ENCODE measurements at regions not wholly inside any gene's neighbourhood (a gene's known extent, or its start where the extent isn't known, plus 50 kb on each side); places are given as distances from the start of the nearest gene placed in this dataset.

- no peaks in the 10 kb centered on the region for H3K27me3 ChIP-seq (ENCODE audit: control insufficient read depth in 2 of 2, insufficient read depth in 2 of 2, low read length in 2 of 2)
- H3K27ac Mint-ChIP-seq = peak overlapping the region in 6 of 7 donors; percentile 21 to 84 (median 65)
- H3K79me2 ChIP-seq (ENCODE audit: insufficient read depth, low read length) = no peaks in the 10 kb centered on the region
- H4K20me1 ChIP-seq (ENCODE audit: insufficient read depth, low read length) = no peaks in the 10 kb centered on the region
- peaks cover 0 to 2% (median 0%) of the 10 kb centered on the region in 7 donors for H3K9me3 Mint-ChIP-seq
- H3K36me3 Mint-ChIP-seq = peaks cover 0 to 2% of the 10 kb centered on the region in 2 donors
- H3K27ac ChIP-seq (ENCODE audit: low read depth in 1 of 2, low read length in 2 of 2) = no peak overlapping the region
- no CpG with 5 or more reads among the region's 2 CpGs for WGBS (ENCODE audit: insufficient coverage)
- intact Hi-C loops (cut with micrococcal nuclease) = no loop called here
- H2AFZ ChIP-seq (ENCODE audit: insufficient read depth, low read depth, low read length, poor library complexity, severe bottlenecking) = no peak overlapping the region
- H3K4me3 ChIP-seq (replicated peaks in 1 of 3; ENCODE audit: low read depth in 2 of 3, low read length in 3 of 3) = no peak overlapping the region
- H3K9ac ChIP-seq (ENCODE audit: insufficient read depth, low read length, poor library complexity, severe bottlenecking) = no peak overlapping the region
- peaks cover 0 to 2% (median 0%) of the 10 kb centered on the region in 3 donors for H3K27me3 Mint-ChIP-seq (ENCODE audit: low read depth in 3 of 3)
- H3K36me3 ChIP-seq (replicated peaks in 1 of 2; ENCODE audit: control insufficient read depth in 1 of 2, insufficient read depth in 2 of 2, low read length in 2 of 2) = no peaks in the 10 kb centered on the region
- no peaks in the 10 kb centered on the region for H3K9me3 ChIP-seq (replicated peaks in 1 of 2; ENCODE audit: control insufficient read depth in 1 of 2, insufficient read depth in 1 of 2, low read length in 2 of 2)
- no peak overlapping the region for H3K4me2 ChIP-seq (replicated peaks; ENCODE audit: extremely low read depth, low read length, poor library complexity, severe bottlenecking)
- DNase-seq = peak; percentile 28 to 75 (median 51)
- H3K4me1 ChIP-seq (ENCODE audit: control insufficient read depth in 1 of 2, insufficient read depth in 2 of 2, low read length in 2 of 2) = peaks cover 33 to 41% of the 10 kb centered on the region in 2 donors
- peaks cover 39% of the 10 kb centered on the region for H3K4me1 Mint-ChIP-seq
- H3K4me3 Mint-ChIP-seq = no peak overlapping the region
- TF ChIP-seq CTCF (IDR thresholded peaks at IDR 0.05) = no peak
Measured at GRCh38 chr18:61982475-61982874, 89.7 kb upstream of the RNF152 start.

- intact Hi-C loops (cut with micrococcal nuclease) = no loop called here
- H3K4me3 ChIP-seq (replicated peaks in 1 of 3; ENCODE audit: low read depth in 2 of 3, low read length in 3 of 3) = peak overlapping the region in 1 of 3 experiments; percentile 18
- H3K27ac Mint-ChIP-seq = peak overlapping the region; percentile 67 to 91 (median 86)
- H3K9me3 Mint-ChIP-seq = no peaks in the 10 kb centered on the region
- no peaks in the 10 kb centered on the region for H4K20me1 ChIP-seq (ENCODE audit: insufficient read depth, low read length)
- peak overlapping the region; percentile 29 for H3K4me2 ChIP-seq (replicated peaks; ENCODE audit: extremely low read depth, low read length, poor library complexity, severe bottlenecking)
- H3K36me3 ChIP-seq (replicated peaks in 1 of 2; ENCODE audit: control insufficient read depth in 1 of 2, insufficient read depth in 2 of 2, low read length in 2 of 2) = no peaks in the 10 kb centered on the region
- peak; percentile 50 to 78 (median 73) for DNase-seq
- no peaks in the 10 kb centered on the region for H3K9me3 ChIP-seq (replicated peaks in 1 of 2; ENCODE audit: control insufficient read depth in 1 of 2, insufficient read depth in 1 of 2, low read length in 2 of 2)
- H3K27me3 Mint-ChIP-seq (ENCODE audit: low read depth in 3 of 3) = peaks cover 0 to 2% (median 0%) of the 10 kb centered on the region in 3 donors
- H3K4me3 Mint-ChIP-seq = peak overlapping the region in 1 of 2 donors; percentile 70
- H3K36me3 Mint-ChIP-seq = peaks cover 0 to 2% of the 10 kb centered on the region in 2 donors
- no CpG with 5 or more reads among the region's 2 CpGs for WGBS (ENCODE audit: insufficient coverage)
- peaks cover 44% of the 10 kb centered on the region for H3K4me1 Mint-ChIP-seq
- no peak for TF ChIP-seq CTCF (IDR thresholded peaks at IDR 0.05)
- H2AFZ ChIP-seq (ENCODE audit: insufficient read depth, low read depth, low read length, poor library complexity, severe bottlenecking) = no peak overlapping the region
- peaks cover 33 to 41% of the 10 kb centered on the region in 2 donors for H3K4me1 ChIP-seq (ENCODE audit: control insufficient read depth in 1 of 2, insufficient read depth in 2 of 2, low read length in 2 of 2)
- no peak overlapping the region for H3K9ac ChIP-seq (ENCODE audit: insufficient read depth, low read length, poor library complexity, severe bottlenecking)
- no peaks in the 10 kb centered on the region for H3K79me2 ChIP-seq (ENCODE audit: insufficient read depth, low read length)
- H3K27ac ChIP-seq (ENCODE audit: low read depth in 1 of 2, low read length in 2 of 2) = peak overlapping the region in 1 of 2 donors; percentile 57
- no peaks in the 10 kb centered on the region for H3K27me3 ChIP-seq (ENCODE audit: control insufficient read depth in 2 of 2, insufficient read depth in 2 of 2, low read length in 2 of 2)
Measured at GRCh38 chr18:61980355-61980754, 87.5 kb upstream of the RNF152 start.
